ENCODE measurements at regions not wholly inside any gene's neighbourhood (a gene's known extent, or its start where the extent isn't known, plus 50 kb on each side); places are given as distances from the start of the nearest gene placed in this dataset.

DNA sequence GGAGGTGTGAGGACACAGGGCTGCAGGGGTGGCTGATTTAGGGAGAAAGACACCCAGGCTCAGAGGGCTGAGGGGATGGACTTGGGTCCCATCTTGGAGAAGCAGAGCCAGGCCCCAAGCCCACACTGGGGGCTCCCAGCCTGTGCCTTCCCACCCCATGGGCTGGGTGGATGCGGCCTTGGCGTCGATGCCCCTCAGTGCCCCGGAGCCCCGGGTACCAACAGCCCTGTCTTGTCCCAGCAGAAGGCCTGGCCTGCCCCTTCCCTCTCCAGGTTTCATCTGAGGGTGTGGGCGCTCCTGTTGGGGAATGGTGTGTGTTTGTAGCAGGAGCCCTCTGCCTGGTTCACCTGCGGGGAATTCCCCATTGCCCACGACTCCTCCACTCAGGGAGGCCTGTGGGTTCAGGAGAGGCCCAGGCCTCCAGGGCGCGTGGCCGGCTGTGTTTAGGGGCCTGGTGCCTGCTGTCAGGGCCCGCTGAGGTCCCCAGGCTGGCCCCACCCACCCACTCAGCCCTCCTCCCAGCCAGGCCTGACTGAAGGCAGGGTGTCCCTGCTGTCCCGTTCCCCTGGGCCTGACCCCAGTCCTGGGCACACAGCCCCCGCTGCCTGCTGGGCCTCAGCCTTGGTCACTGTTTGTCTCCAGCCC is 51.1 kb upstream of the BEGAIN start:
- H3K27ac ChIP-seq (ENCODE audit: low read length), result no peak overlapping the region
- no peak overlapping the region for H3K4me3 ChIP-seq (ENCODE audit: low read length)
- H3F3A ChIP-seq (ENCODE audit: low read length, unreplicated experiment), result no peaks in the 10 kb centered on the region
- H2AFZ ChIP-seq (ENCODE audit: low read length), result no peak overlapping the region
- ChIA-PET CTCF (no interaction called here), POLR2A (ENCODE audit: unreplicated experiment) (no interaction called here)
- no peak for TF ChIP-seq EZH2phosphoT487 (IDR thresholded peaks at IDR 0.05; ENCODE audit: borderline replicate concordance, low read length)
- H4K20me1 ChIP-seq (ENCODE audit: low read length), result no peaks in the 10 kb centered on the region
- no peak for ATAC-seq
- H3K9ac ChIP-seq (ENCODE audit: low read length), result no peak overlapping the region
- intact Hi-C loops (cut with micrococcal nuclease), result no loop called here
- H3K36me3 ChIP-seq (ENCODE audit: low read depth, low read length), result no peaks in the 10 kb centered on the region
- H3K27me3 ChIP-seq (ENCODE audit: low read length), result peaks cover 21% of the 10 kb centered on the region
- H3K79me2 ChIP-seq (ENCODE audit: low read length), result no peaks in the 10 kb centered on the region
- no TSS peak for BruUV-seq (replicated peaks)
- H3K4me2 ChIP-seq (ENCODE audit: low read length), result no peak overlapping the region
- no peaks in the 10 kb centered on the region for H3K9me2 ChIP-seq (replicated peaks; ENCODE audit: low read length)
- H3K9me3 ChIP-seq (ENCODE audit: low read length), result no peaks in the 10 kb centered on the region
- no peak for DNase-seq
- H3K4me1 ChIP-seq (ENCODE audit: insufficient read depth, low read length), result no peaks in the 10 kb centered on the region

DNA sequence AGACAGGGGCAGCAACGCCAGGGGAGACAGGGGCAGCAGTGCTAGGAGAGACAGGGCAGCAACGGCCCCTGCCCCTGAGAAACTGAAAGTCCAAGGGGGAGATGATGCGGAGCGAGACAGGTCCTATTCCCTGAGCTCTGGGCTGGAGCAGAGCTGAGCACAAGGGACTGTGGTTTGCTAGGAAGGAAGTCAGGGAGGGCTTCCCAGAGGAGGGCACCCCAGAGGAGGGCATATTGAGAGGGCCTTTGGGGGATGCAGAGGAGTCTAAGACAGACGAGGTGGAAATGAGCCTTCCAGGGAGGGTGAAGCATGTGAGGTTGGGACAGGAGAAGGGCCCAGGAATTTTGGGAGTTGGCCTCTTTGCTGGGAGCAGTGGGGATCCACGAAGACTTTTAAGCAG is 52.1 kb upstream of the BEGAIN start:
- Histone ChIP-seq H3F3A (ENCODE audit: low read length, unreplicated experiment) (no peaks in the 10 kb centered on the region), H3K27me3 (ENCODE audit: low read length) (peaks cover 12% of the 10 kb centered on the region), H3K4me1 (ENCODE audit: insufficient read depth, low read length) (no peaks in the 10 kb centered on the region), H4K20me1 (ENCODE audit: low read length) (no peaks in the 10 kb centered on the region), H3K9me3 (ENCODE audit: low read length) (no peaks in the 10 kb centered on the region), H3K79me2 (ENCODE audit: low read length) (no peaks in the 10 kb centered on the region), H3K27ac (ENCODE audit: low read length) (no peak overlapping the region), H3K9me2 (replicated peaks; ENCODE audit: low read length) (no peaks in the 10 kb centered on the region), H3K4me2 (ENCODE audit: low read length) (no peak overlapping the region), H3K36me3 (ENCODE audit: low read depth, low read length) (no peaks in the 10 kb centered on the region), H2AFZ (ENCODE audit: low read length) (no peak overlapping the region), H3K9ac (ENCODE audit: low read length) (no peak overlapping the region), H3K4me3 (ENCODE audit: low read length) (no peak overlapping the region)
- ATAC-seq, result no peak
- POLR2A ChIA-PET (ENCODE audit: unreplicated experiment), result no interaction called here
- intact Hi-C loops (cut with micrococcal nuclease), result no loop called here
- CTCF ChIA-PET, result no interaction called here
- no peak for DNase-seq
- TF ChIP-seq EZH2phosphoT487 (IDR thresholded peaks at IDR 0.05; ENCODE audit: borderline replicate concordance, low read length), result no peak
- no peak for TF ChIP-seq EZH2 (IDR thresholded peaks at IDR 0.05; ENCODE audit: low read length, unreplicated experiment)
- TF ChIP-seq, protein P1, sequence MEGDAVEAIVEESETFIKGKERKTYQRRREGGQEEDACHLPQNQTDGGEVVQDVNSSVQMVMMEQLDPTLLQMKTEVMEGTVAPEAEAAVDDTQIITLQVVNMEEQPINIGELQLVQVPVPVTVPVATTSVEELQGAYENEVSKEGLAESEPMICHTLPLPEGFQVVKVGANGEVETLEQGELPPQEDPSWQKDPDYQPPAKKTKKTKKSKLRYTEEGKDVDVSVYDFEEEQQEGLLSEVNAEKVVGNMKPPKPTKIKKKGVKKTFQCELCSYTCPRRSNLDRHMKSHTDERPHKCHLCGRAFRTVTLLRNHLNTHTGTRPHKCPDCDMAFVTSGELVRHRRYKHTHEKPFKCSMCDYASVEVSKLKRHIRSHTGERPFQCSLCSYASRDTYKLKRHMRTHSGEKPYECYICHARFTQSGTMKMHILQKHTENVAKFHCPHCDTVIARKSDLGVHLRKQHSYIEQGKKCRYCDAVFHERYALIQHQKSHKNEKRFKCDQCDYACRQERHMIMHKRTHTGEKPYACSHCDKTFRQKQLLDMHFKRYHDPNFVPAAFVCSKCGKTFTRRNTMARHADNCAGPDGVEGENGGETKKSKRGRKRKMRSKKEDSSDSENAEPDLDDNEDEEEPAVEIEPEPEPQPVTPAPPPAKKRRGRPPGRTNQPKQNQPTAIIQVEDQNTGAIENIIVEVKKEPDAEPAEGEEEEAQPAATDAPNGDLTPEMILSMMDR (conservative IDR thresholded peaks at IDR 0.05; ENCODE audit: low read depth, low read length), result no peak
- no TSS peak for BruUV-seq (replicated peaks)

- H3K79me2 ChIP-seq (ENCODE audit: low read length), result no peaks in the 10 kb centered on the region
- H3K4me1 ChIP-seq (ENCODE audit: insufficient read depth, low read length), result peaks cover 4% of the 10 kb centered on the region
- CTCF ChIA-PET, result no interaction called here
- no peak overlapping the region for H3K4me2 ChIP-seq (ENCODE audit: low read length)
- no peaks in the 10 kb centered on the region for H3K9me3 ChIP-seq (ENCODE audit: low read length)
- intact Hi-C loops (cut with micrococcal nuclease), result loop anchor here (10.0 kb wide), 1 partner anchor 96 kb away; no protein-coding TSS in a partner anchor
- no TSS peak for BruUV-seq (replicated peaks)
- no peaks in the 10 kb centered on the region for H3F3A ChIP-seq (ENCODE audit: low read length, unreplicated experiment)
- POLR2A ChIA-PET (ENCODE audit: unreplicated experiment), result interaction anchor here (0.8 kb wide), 1 partner anchor 255 kb away, joined by 7 read pairs; no protein-coding TSS in a partner anchor
- no peaks in the 10 kb centered on the region for H4K20me1 ChIP-seq (ENCODE audit: low read length)
- TF ChIP-seq EZH2phosphoT487 (IDR thresholded peaks at IDR 0.05; ENCODE audit: borderline replicate concordance, low read length) (no peak), EZH2 (IDR thresholded peaks at IDR 0.05; ENCODE audit: low read length, unreplicated experiment) (no peak)
- TF ChIP-seq, protein P1 (conservative IDR thresholded peaks at IDR 0.05; ENCODE audit: low read depth, low read length), result no peak
- ATAC-seq, result peak; percentile 42; the same call in 1 of the 2 replicates
- H3K9me2 ChIP-seq (replicated peaks; ENCODE audit: low read length), result no peaks in the 10 kb centered on the region
- H2AFZ ChIP-seq (ENCODE audit: low read length), result no peak overlapping the region
- H3K4me3 ChIP-seq (ENCODE audit: low read length), result no peak overlapping the region
- no peak overlapping the region for H3K9ac ChIP-seq (ENCODE audit: low read length)
- H3K36me3 ChIP-seq (ENCODE audit: low read depth, low read length), result no peaks in the 10 kb centered on the region
- no peaks in the 10 kb centered on the region for H3K27me3 ChIP-seq (ENCODE audit: low read length)
- no peak overlapping the region for H3K27ac ChIP-seq (ENCODE audit: low read length)
- peak; percentile 19 for DNase-seq
Observed at GRCh38 chr14:100640471-100641273, 53.5 kb upstream of the BEGAIN start.
